Stomach smooth muscle (tissue), 2 donors: ENCODE measurements at regions not wholly inside any gene's neighbourhood (a gene's known extent, or its start where the extent isn't known, plus 50 kb on each side); places are given as distances from the start of the nearest gene placed in this dataset.

Experiments used
- H3K27ac ChIP-seq: one replicate; pipeline ENCODE4 v1.7.0; 2013; ENCODE audit warnings: mild to moderate bottlenecking, low read length, inconsistent platforms
- H3K27me3 ChIP-seq, 2 donors: one replicate each; pipeline ENCODE4 v1.7.0; 2013; ENCODE audit warnings: low read length in 2 of 2; ENCODE audit not compliant: insufficient read depth in 2 of 2, control insufficient read depth in 1 of 2
- H3K36me3 ChIP-seq, 2 donors: one replicate each; pipeline ENCODE4 v1.7.0; 2013; ENCODE audit warnings: low read length in 2 of 2; ENCODE audit not compliant: control insufficient read depth in 2 of 2, insufficient read depth in 2 of 2
- H3K4me1 ChIP-seq: one replicate; pipeline ENCODE4 v1.7.0; 2013; ENCODE audit warnings: low read length; ENCODE audit not compliant: control insufficient read depth, insufficient read depth
- H3K4me3 ChIP-seq, 2 donors: one replicate each; pipeline ENCODE4 v1.7.0; 2013; ENCODE audit warnings: low read length in 2 of 2
- H3K9ac ChIP-seq, 2 donors: one replicate each; pipeline ENCODE4 v1.7.0; 2013; ENCODE audit warnings: low read length in 2 of 2, mild to moderate bottlenecking in 1 of 2
- H3K9me3 ChIP-seq, 2 donors: one replicate each; pipeline ENCODE4 v1.7.0; 2013; ENCODE audit warnings: low read length in 2 of 2; ENCODE audit not compliant: control insufficient read depth in 2 of 2
- donor health status: healthy.
- donor health status: Pancreatic carcinoma.

DNA sequence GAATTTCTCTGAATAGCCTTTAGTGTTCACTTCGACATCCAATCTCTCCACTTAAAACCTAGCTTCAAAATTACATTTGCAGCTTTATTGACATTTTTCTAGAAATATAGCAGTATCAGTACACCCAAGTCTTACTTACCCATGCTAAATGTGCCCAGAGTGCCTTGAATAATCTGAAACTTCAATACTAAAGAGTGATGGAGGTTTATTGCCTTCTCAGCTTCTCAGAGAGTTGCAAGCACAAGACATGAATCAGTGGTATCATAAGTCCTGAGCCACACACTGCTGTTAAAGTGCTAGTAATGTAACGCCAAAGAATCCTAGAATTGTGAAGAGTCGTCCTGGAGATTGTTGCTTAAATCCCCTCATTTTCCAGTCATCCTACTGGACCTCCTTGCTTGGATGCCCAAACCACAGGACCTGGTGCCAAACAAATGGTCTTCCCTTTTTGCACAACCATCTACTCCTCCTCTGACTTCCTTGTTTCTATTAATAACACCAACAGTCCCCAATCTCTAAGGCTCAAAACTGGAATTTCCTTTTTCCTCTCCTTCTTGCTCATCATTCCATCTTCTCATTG is 83.2 kb upstream of the SPATS2L start:
- H3K4me1 ChIP-seq, result peaks cover 2% of the 10 kb centered on the region

GRCh38 chr2:200225951-200226350 is 80.5 kb upstream of the SPATS2L start:
- no peaks in the 10 kb centered on the region for H3K36me3 ChIP-seq
- H3K27me3 ChIP-seq, result no peaks in the 10 kb centered on the region
- H3K4me3 ChIP-seq, result no peak overlapping the region
- H3K27ac ChIP-seq, result no peak overlapping the region
- H3K4me1 ChIP-seq, result peaks cover 2% of the 10 kb centered on the region
- no peak overlapping the region for H3K9ac ChIP-seq
- H3K9me3 ChIP-seq, result no peaks in the 10 kb centered on the region

More for the DNA sequence above, 83.2 kb upstream of the SPATS2L start:
- H3K9ac ChIP-seq, result no peak overlapping the region
- H3K27me3 ChIP-seq, result no peaks in the 10 kb centered on the region
- no peaks in the 10 kb centered on the region for H3K9me3 ChIP-seq
- H3K27ac ChIP-seq, result no peak overlapping the region
- H3K36me3 ChIP-seq, result no peaks in the 10 kb centered on the region
- no peak overlapping the region for H3K4me3 ChIP-seq

GRCh38 chr2:200226451-200227426 is 79.8 kb upstream of the SPATS2L start:
- Histone ChIP-seq H3K9me3 (no peaks in the 10 kb centered on the region), H3K9ac (no peak overlapping the region), H3K4me3 (no peak overlapping the region), H3K27me3 (no peaks in the 10 kb centered on the region), H3K36me3 (no peaks in the 10 kb centered on the region), H3K27ac (no peak overlapping the region), H3K4me1 (peaks cover 2% of the 10 kb centered on the region)

DNA sequence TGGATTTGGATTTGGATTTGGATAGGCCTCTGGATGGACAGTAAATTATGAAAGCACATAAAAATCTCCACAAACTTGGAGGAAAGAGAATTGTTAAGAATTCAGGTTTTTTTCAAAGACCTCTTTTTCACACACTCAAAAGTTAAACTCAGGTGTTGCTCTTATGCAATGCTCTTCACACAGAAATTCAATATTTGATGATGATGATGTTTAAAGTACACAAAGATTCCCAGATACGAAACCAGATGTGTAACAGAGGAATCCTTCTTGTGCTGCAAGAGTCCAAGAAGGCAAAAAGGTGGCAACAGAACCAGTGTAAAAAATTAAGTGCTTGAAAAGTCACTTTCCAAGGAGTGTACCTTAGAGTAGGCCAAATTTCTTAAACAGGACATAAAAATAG is 75.8 kb upstream of the SPATS2L start:
- Histone ChIP-seq H3K9me3 (no peaks in the 10 kb centered on the region), H3K4me1 (no peaks in the 10 kb centered on the region), H3K27me3 (no peaks in the 10 kb centered on the region), H3K36me3 (no peaks in the 10 kb centered on the region), H3K9ac (no peak overlapping the region), H3K4me3 (no peak overlapping the region), H3K27ac (no peak overlapping the region)

- H3K27me3 ChIP-seq, result no peaks in the 10 kb centered on the region
- H3K4me3 ChIP-seq, result no peak overlapping the region
- H3K9ac ChIP-seq, result no peak overlapping the region
- H3K9me3 ChIP-seq, result no peaks in the 10 kb centered on the region
- no peaks in the 10 kb centered on the region for H3K36me3 ChIP-seq
- no peaks in the 10 kb centered on the region for H3K4me1 ChIP-seq
- no peak overlapping the region for H3K27ac ChIP-seq
Measured at GRCh38 chr2:200235533-200235932, 71.0 kb upstream of the SPATS2L start.

DNA sequence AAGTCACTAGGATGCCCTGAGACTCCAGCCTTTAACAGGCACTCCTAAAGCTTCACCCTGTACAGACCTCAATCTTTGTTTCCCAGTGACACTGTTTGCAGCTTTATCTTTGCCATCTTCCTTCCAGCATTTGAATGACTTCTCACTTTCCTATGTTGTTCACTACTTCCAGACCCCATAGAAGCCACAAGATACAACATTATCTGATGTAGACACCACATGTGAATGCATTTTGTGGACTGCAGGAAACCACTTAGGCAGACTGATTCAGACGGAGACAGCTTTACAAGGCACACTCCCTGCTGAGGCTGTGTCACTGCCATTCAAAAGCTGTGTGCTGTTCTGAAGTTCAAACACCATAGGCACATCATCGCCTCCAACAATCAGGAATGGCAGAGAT is 67.3 kb upstream of the SPATS2L start:
- H3K9ac ChIP-seq, result no peak overlapping the region
- H3K9me3 ChIP-seq, result no peaks in the 10 kb centered on the region
- no peak overlapping the region for H3K4me3 ChIP-seq
- no peak overlapping the region for H3K27ac ChIP-seq
- H3K27me3 ChIP-seq, result no peaks in the 10 kb centered on the region
- H3K4me1 ChIP-seq, result no peaks in the 10 kb centered on the region
- no peaks in the 10 kb centered on the region for H3K36me3 ChIP-seq

DNA sequence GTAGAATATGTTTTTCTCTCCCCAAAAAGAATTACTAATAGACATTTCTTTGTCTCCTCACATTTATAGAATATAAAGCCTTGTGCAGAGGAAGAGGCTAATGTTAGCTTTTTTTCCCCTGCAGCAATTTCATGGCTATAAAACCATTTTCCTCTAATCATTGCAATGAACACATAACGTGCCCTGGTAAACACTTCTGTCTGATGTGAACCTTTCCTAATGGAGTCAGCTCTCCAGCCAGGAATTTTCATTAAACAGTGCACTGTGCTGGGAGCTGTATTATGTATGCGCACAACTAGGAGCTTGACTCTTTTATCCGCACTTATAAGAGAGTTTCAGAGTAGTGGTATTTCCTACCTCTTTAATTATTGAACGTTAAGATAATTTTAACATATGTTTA is 63.9 kb upstream of the SPATS2L start:
- Histone ChIP-seq H3K4me1 (no peaks in the 10 kb centered on the region), H3K9ac (no peak overlapping the region), H3K36me3 (no peaks in the 10 kb centered on the region), H3K4me3 (no peak overlapping the region), H3K9me3 (no peaks in the 10 kb centered on the region), H3K27ac (no peak overlapping the region), H3K27me3 (no peaks in the 10 kb centered on the region)

- Histone ChIP-seq H3K36me3 (no peaks in the 10 kb centered on the region), H3K27ac (no peak overlapping the region), H3K9ac (no peak overlapping the region), H3K4me1 (no peaks in the 10 kb centered on the region), H3K4me3 (no peak overlapping the region), H3K27me3 (no peaks in the 10 kb centered on the region), H3K9me3 (no peaks in the 10 kb centered on the region)
Measured at GRCh38 chr2:200243441-200243840, 63.1 kb upstream of the SPATS2L start.

DNA sequence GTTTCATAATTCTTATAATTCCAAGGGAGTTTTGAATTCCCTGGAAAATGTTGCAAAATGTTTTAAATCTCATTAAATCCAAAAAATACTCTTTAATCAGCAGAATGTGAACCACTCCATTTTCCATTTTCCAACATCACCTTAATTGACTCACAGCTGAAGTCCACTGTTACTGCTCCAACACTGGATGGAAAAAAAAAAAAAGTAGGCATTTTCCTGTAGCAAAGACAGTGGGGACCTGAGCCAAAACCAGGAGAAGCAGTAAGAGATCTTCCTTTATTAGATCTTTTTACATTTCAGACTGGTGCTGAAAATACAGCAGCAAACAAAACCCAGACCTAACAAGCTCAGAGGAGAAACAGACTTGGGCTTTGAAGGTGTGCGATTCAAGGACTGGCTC is 62.4 kb upstream of the SPATS2L start:
- Histone ChIP-seq H3K36me3 (no peaks in the 10 kb centered on the region), H3K27ac (no peak overlapping the region), H3K4me3 (no peak overlapping the region), H3K9ac (no peak overlapping the region), H3K27me3 (no peaks in the 10 kb centered on the region), H3K9me3 (no peaks in the 10 kb centered on the region), H3K4me1 (no peaks in the 10 kb centered on the region)

GRCh38 chr2:200247494-200247893 is 59.0 kb upstream of the SPATS2L start:
- Histone ChIP-seq H3K9me3 (no peaks in the 10 kb centered on the region), H3K27ac (no peak overlapping the region), H3K36me3 (no peaks in the 10 kb centered on the region), H3K4me1 (no peaks in the 10 kb centered on the region), H3K4me3 (no peak overlapping the region), H3K9ac (no peak overlapping the region), H3K27me3 (no peaks in the 10 kb centered on the region)
